CD4-positive, alpha-beta T cell treated with Interleukin-17A for 1 hour (primary cell): ENCODE measurements at regions not wholly inside any gene's neighbourhood (a gene's known extent, or its start where the extent isn't known, plus 50 kb on each side); places are given as distances from the start of the nearest gene placed in this dataset.
"Not testable (repeated sequence)": the region's sequence is repeated elsewhere in the genome, so short reads cannot be mapped to it uniquely, and the experiment has no call there.

Experiments
- DNase-seq: peaks from one replicate; pipeline ENCODE4 v3.0.0-alpha.2; 2020

DNA sequence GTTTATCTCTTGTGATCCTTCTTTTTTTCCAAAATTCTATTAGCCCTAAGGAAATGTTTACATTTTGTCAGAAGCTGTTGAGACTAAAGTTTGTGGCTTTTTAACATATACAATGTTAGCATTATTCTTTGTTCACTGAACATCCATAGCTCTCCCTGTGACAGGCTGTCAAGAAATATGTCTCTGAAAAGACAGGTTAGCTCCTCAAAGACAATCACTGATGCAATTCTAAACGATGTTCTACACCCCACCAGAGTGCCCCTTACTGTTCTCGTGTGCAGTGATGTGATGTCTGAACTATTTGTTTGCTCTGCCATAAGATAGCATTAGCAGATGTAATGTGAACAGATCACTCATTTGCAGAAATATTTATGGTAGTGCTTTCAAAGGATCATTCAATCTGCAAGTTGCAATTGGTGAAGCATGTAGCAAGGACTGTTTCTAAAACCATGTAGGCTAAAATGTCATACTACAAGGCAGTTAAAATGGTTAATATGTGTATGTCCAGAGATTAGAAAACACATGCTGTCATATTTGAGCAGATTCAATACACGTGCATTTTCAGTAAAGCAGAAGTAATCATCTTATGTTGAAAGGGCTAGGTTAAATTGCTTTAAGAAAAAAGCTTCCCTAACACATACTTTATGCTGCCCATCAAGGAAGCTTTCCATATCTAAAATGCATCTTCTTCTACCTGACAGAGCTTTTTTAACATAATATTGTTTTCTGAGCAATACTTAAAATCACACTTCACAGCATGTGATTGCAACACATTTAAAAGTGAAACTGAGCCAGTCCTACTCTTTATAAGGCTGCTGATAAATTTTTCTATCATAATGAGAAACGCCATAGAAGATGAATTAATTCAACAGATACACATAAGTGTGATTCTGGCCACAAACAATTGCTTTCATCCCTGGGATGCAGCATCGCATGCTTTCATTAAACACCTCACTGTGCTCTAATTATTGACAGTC lies 285.7 kb upstream of the UBE2E3 start:
- no peak for DNase-seq

DNA sequence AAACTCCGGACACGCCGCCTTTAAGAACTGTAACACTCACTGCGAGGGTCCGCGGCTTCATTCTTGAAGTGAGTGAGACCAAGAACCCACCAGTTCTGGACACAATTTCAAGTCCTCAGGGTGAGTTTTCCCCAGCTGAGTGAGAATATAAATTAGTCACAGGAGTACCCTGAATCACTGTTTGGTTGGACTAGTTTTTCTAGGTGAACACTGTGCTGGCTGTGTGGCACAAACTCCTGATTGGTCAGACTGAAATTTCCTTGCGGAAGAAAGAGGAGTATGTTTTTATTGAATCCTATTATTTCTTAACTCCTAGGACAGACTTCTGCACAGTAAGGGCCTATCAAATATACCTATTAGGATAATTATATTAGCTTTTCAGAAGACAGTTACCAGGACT lies 288.1 kb upstream of the UBE2E3 start:
- DNase-seq, result no peak

DNA sequence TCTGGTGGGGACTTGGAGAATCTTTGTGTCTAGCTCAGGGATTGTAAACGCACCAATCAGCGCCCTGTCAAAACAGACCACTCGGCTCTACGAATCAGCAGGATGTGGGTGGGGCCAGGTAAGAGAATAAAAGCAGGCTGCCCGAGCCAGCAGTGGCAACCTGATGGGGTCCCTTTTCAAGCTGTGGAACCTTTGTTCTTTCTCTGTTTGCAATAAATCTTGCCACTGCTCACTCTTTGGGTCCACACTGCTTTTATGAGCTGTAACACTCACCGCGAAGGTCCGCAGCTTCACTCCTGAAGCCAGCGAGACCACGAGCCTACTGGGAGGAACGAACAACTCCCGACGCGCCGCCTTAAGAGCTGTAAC lies 288.6 kb upstream of the UBE2E3 start:
- DNase-seq, result not testable (repeated sequence)

DNA sequence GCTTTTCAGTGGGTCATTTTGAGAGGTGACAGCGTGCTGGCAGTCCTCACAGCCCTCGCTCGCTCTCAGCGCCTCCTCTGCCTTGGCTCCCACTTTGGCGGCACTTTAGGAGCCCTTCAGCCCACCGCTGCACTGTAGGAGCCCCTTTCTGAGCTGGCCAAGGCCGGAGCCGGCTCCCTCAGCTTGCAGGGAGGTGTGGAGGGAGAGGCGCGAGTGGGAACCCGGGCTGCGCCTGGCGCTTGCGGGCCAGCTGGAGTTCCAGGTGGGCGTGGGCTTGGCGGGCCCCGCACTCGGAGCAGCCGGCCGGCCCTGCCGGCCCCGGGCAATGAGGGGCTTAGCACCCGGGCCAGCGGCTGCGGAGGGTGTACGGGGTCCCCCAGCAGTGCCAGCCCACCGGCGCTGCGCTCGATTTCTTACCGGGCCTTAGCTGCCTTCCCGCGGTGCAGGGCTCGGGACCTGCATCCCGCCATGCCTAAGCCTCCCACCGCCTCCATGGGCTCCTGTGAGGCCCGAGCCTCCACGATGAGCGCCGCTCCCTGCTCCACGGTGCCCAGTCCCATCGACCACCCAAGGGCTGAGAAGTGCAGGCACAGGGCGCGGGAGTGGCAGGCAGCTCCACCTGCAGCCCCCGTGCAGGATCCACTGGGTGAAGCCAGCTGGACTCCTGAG lies 289.1 kb upstream of the UBE2E3 start:
- not testable (repeated sequence) for DNase-seq

DNA sequence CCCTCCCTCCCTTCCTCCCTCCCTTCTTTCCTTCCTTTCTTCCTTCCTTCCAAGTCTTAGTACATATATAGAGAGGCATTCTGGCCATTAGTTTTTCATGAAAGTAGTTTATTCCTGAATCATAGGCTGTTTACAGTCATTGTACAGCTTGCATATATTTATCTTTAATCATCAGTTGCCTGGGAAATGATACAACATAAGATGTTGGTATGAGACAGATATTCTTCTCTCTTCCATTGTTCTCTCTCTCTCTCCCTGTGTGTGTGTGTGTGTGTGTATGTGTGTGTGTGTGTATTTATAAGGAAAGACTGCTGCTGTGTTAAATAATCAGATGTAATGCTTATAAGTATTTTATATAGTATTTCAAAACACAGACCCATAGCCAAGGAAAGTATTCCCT lies 289.8 kb upstream of the UBE2E3 start:
- DNase-seq, result no peak

DNA sequence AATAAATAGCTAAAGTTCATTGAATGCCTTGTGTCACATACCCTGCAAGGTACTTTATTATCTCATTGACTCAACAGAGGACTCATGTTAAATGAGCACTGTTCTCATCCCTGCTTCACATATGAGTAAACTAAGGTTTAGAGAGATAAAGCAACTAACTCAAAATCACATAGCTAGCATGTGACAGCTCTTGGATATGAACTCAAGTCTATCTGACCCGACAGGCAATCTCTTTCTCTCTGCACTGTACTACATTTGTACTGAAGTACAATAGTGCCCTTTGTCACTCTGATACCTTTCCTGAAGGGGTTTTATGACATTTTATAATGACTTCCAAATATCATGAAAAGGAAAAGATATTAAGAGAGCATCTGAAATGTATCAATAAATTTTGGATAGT lies 297.5 kb upstream of the UBE2E3 start:
- DNase-seq, result no peak

DNA sequence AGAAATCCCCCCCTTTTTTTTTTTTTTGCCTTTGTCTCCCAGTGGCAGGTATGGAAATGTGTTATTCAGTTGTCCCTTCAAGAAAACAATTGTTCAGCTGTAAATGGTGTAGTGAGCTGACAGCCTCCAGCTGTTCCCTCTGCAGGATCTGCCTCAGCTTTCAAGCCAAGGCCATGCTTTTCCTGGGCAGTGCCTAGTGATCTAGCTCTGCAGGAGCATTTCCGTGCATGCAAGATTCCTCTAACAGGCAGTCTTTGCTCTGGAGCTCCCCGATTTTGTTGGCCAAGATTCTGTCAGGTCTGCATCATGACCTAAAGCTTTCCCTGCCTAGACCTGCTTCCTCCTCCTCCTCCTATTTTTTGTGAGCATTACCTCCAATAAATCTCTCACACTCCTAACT lies 300.7 kb upstream of the UBE2E3 start:
- DNase-seq, result no peak

DNA sequence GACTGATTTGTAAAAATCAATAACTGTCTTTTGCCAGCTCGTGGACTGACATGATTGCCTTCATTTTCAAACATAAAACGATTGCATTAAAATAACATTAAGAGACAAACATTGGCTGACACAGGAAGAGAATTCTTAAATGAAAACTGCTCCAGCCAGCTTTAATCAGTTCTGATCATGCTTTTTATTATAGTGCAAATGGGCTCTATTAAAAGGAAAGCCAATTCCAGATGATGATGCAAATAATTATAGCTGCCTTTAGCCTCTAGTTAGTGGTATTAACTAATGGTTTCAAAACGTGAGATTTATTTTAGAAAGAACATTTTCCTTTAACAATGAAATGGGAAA lies 301.8 kb upstream of the UBE2E3 start:
- no peak for DNase-seq

DNA sequence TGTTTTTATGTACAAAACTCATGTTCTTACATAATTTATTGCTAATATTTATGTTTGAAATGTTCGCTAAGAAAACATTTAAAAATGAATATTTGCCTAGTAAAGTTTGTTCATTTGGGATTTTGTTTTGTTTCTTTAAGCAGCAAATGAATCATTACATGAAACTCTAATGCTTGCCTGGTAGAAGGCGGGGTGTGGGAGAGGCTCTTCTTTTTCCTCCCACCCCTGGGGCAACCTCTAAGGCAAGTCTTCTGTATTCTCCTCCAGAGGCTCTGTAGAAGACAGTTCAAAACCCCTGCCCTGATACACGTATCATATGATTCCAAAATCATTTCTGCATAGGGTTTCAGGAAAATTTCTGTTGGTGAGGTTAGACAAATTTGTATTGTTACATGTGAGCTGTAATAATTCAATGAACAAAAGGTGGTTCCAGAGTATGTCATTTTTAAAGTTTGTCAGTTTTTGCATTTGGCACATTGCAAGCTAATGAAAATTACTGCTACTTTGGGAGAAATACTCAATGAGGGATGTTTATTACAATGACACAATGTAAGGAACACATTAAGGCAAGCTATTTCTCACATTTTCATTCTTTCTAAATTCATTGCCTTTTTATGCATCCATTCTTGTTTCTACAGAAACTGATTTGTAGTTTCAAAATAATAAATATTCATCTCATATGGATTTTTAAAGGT lies 302.3 kb upstream of the UBE2E3 start:
- no peak for DNase-seq

DNA sequence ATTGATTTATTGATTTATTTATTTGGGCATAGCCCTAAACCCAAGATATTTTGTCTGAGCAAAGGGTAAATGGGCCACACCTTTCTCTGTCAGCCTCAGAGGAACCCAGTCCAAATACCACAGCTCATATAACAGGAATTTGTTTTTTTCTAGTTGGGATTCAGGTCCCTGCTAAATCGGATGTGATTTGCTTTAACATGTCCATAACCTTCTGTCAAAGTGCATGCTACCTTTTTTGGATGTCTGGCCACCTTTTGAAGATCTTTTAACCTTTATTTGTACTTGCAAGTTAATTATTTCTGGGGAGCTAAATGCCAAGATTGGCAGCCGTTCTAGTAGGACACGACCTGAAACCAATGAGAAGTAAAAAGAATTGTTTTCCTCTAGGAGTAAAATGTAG lies 303.2 kb upstream of the UBE2E3 start:
- no peak for DNase-seq

DNA sequence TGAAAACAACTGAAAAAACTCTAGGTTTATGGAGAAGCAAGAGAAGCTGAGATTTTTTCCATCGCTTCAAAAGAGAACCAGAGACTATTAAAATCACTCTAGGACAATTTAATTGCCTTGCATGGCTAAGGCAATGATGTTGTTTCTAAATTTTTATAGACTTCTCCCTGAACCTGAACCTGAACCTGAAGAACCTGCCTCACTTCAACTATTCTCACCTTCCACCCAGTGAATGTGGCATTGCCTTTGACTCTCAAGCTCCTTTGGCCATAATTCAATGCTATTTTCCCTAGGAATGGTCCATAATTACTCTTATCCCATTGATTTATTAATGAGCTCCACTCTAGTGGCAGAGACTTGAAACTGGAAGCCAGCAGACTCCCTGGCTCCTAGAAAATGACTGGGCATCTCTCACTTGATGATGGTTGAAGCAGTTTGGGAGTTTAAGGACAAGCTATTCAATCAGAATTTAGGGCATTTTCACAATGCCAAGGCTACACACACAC lies 303.8 kb upstream of the UBE2E3 start:
- DNase-seq, result no peak

DNA sequence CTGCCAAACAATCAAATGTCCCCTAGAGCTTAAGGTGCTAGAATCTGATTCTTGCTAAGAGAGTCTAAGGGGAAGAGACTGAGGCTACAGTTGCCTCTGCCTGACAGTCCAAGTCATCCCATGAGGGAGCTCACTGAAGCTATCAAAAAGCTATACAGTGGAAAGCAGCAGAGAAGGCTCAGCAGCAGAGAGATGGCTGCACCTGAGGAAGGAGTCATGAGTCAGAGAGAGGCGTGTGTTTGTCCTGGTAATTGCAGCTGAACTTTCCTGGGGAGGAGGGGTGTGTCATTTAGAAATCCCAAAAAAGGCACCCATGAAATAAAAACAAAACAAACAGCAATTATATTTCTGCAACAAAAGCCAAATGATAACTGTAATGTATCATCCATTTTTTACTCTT lies 305.2 kb upstream of the UBE2E3 start:
- no peak for DNase-seq

DNA sequence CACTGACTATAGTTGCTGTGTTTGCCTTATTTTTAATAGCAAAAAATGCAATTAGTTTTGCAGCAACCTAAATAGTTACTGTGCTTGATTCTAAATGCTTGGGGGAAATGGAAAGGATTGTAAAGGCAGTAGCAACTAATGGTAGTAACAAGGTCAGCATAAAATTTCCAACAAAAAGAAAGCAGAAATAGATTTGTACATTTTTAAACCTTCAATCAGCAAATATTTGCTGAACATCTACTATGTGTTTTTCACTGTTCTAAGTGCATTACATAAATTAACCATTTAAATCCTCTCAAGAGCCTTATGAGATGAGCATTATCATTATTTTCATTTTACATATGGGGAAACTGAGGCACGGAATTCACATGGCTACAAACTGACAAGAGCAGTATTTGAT lies 308.0 kb upstream of the UBE2E3 start:
- DNase-seq, result no peak

DNA sequence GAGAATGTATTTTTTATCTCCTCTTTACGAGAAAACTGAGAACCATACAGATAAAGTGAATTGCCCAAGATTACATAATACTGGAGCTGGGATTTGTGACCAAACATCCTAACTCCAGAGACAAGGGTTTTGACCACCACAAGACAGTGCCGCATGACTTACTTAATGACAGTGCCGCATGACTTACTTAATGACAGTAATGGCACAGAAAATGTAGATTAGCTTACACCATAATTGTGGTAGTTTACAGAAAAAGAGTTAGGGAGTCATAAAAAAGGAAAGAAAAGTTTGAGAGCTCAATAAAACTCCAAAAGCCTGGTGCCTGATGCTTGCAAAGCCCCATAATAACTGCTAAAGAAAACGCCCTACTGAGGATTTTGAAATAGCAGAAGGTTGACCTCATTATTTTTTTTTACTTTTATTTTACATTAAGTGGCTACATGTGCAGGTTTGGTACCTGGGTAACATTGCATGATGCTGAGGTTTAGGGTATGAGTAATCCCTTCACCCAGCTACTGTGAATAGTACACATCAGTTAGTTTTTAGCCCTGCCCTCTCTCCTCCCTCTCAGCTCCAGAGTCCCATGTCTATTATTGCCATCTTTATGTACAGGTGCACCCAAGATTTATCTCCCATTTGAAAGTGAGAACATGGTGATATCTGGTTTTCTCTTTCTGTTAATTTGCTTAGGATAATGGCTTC lies 310.0 kb upstream of the UBE2E3 start:
- DNase-seq, result no peak

DNA sequence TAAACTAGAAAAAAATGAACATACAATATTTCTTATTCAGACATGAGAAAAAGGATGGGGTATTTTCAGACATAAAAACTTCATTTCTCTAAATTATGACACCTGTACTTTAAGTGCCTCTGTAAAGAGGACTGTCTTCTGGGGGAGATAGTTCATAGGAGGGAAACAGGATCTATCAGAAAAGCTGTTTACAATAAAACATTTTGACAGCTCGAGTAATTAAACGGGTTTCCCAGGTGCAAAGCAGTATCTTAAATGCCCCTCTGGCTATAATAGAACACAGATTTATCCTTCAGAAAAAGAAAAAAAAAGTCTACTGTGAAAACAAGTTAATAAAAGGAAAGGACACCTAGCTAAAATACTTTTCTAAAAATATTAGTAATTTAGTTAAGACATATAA lies 311.4 kb upstream of the UBE2E3 start:
- DNase-seq, result no peak

DNA sequence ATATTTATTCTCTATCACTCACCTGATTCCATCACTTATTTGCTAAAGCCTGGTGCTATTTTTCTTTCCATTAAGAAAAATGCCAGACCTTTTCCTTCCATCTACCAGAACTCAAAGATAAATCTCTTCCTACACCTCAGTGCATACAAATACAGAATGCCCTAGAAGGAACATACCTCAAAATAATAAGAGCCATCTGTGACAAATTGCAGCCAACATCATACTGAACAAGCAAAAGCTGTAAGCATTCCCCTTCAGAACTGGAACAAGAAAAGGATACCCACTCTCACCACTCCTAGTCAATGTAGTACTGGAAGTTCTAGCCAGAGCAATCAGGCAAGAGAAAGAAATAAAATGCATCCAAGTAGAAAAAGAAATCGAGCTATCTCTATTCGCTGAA lies 315.9 kb upstream of the UBE2E3 start:
- no peak for DNase-seq

DNA sequence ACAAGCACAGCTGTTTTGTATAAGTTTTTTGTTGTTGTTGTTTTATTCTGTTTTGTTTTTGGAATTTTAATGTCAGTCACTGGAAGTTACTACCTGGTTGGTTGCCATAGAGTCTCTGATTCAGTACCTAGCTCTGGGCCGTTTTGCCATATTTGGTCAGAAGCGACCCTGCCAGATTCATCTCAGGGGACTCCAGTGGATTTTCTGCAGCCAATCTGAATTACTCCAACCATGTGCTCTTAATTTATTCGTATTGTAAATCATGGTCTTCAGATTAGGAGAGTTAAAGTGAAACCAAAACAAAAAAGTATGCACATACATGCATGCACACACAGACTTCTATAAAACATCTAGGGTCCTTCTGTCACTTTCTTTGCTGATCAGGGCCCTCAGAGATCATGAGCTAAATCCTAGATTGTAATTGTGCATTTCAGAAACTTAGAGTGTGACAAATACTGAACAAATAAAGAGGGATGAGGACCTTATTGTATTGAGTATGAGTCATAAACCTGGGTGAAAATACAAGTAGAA lies 317.4 kb upstream of the UBE2E3 start:
- no peak for DNase-seq

DNA sequence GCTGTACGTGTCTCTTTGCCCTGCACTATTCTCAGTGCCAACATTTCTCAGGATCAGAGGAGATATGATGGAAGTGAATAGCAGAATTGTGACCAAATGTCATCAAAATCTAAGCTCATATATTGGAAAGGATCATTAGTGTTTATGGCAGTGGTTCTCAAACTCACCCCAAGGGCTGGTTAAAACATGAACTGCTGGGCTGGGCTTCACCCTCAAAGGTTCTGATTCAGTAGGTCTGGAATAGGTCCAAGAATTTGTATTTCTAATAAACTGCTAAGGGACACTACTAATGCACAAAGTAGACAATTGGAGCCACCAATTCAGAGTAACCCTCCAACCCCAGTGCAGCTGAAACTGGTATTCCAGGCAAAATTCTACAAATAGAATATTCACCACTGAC lies 317.9 kb upstream of the UBE2E3 start:
- no peak for DNase-seq

DNA sequence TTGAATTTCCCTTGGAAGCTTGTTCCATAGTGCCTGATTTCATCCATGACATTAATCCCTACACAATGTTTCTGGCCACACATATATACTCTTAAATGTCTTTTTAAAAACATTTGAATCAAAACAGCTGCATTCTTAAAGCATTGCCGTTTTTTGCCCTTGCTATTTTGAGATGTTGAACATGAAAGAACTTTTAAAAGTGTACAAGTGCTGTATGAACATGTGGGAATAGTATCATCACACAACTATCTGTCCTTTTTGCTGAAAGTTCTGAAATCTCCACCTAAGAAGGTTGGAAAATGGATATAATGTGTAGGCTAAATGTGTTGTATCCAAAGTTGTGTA lies 318.7 kb upstream of the UBE2E3 start:
- DNase-seq, result no peak

DNA sequence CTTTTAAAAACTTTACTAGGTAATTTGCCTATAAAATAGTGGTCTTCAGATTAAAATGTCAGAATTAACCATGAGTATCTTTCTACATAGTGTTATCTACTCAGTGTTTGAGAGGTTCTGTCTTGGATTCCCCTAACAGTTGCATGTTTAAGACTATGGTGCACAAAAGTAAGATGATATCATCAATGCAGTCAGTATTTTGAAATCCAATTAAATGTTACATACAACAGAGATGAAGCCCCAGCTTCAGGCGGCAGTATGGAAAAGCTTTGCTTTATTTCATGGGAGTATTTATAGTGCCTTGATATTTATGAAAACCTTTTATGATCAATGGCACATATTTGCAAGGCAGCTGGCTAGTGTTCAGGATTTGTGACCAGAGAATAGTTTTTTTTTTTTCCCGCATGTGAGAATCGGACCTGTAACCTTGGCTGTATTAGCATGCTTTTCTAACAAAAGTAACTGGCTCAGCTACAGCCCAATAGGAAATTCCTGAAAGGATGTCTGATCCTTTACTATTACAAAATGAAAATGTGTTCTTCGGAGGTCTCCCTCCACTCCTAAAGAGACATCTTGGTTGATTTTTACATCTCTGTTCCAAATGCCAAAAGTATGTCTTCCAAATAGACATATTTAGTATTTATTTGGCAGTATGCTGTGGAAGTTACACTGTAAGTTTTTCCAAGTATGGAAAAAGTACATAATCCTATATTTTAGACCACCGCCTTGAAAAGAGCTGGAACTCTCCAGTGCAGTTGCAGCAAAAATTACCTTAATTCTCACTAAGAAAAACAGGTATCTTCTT lies 319.3 kb upstream of the UBE2E3 start:
- no peak for DNase-seq

DNA sequence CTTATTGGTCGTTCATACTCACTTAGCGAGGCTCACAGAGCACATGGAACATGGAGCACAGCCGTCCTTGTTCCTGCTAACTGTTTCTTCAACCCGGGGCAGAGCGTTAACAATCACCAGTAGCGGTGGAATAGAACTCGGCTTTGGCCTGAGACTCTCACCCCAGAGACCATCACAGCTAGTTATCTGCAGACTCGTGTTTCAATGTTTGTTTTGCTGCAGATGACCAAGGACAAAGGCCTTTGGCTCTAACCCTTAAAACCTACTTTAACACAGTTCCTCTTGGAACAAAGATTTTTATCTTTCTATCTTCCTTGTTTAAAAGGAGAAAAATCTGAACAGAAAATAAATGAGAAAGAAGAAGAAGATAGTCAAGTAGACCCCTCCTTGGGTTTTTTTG lies 320.2 kb upstream of the UBE2E3 start:
- no peak for DNase-seq

DNA sequence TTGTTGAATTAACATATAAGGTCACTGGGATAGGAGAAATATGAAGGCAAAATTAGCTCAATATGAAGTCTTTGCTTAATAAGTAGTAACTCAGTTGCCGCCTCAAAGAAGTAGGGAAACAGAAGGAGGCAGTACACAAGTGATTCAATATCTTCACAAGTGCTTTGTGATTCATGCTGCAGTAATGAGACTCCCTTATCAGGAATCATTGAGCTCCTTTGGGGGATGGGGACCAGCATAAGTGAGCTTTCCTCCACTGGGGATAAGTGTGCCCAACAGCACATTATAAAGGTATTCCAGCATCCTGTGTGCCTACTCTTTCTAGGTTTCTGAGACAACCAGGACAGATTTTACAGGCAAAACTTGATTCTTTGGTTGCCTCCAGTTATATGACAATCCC lies 323.4 kb upstream of the UBE2E3 start:
- no peak for DNase-seq
